HG02885 (cell line): ENCODE measurements at regions not wholly inside any gene's neighbourhood (a gene's known extent, or its start where the extent isn't known, plus 50 kb on each side); places are given as distances from the start of the nearest gene placed in this dataset.

Experiments
- ATAC-seq: cut with Tn5 transposase; IDR thresholded peaks from one replicate; pipeline ENCODE4 v1.9.1; 2021; ENCODE audit warnings: mild to moderate bottlenecking; ENCODE audit not compliant: unreplicated experiment, poor library complexity

DNA sequence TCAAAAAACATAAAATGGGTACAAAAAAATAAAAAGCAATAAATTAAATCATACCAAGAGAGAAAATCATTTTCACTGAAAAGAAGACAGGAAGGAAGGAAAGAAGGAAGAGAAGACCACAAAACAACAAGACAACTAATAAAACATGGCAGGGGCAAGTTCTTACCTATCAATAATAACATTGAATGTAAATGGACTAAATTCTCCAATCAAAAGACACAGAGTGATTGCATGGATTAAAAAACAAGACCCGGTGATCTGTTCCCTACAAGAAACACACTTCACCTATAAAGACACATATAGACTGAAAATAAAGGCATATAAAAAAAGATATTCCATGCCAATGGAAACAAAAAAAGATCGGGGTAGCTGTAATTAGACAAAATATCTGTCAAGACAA lies 82.6 kb upstream of the CERS6 start:
- ATAC-seq, result no peak

DNA sequence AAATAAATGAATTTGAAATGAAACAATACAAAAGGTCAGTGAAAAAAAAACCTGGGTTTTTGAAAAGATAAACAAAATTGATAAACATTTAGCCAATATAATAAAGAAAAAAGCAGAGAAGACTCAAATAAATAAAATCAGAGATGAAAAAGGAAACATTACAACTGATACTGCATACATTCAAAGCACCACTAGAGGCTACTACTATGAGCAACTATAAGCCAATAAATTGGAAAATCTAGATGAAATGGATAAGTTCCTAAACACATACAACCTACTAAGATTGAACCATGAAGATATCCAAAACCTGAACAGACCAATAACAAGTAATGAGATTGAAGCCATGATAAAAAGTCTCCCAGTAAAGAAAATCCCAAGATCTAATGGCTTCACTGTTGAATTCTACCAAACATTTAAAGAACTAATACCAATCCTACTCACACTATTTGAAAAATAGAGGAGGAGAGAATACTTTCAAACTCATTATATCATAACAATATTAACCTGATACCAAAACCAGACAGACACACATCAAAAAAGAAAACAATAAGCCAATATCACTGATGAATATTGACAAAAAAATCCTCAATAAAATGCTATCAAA lies 80.8 kb upstream of the CERS6 start:
- no peak for ATAC-seq

DNA sequence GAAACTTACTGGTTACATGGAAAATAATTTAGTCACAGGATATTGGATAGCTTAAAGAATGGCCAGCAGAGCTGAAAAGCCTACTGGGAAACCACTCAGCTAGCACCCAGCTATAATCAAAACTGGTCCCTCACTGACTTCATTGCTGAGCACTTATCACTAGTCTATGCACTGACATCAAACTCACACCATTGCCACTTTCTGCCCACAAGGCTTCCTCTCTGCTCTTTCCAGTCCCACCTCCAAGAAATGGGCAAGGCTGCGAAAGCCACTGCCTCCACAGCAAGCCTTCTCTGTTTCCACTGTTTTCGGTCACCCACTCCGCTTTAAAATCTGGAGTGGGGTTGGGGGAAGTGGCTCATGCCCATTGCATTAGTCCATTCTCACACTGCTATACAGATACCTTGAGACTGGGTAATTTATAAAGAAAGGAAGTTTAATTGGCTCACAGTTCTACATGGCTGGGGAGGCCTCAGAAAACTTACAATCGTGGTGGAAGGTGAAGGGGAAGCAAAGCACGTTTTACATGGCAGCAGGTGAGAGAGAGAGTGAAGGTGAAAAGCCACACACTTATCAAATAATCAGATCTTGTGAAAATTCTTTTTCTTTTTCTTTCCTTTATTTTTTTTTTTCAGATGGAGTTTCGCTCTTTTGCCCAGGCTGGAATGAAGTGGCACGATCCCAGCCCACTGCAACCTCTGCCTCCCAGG lies 77.0 kb upstream of the CERS6 start:
- ATAC-seq, result no peak

DNA sequence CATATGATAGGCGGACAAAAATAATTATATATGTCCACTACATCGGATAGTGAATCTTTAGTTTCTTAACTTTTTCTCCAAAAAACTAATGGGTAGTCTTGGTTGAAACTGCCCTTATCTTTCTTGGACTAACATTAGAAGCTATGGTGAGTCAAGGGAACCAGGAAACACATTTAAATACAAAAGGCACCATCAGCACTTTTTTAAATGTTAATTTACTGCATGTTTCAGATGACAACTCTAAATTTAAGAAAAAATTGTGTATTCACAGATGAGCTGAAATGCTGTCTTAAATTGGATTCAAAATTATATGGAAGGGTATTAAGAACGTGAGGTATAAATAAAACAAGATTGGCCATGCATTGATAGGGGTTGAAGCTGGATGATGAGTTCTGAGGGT lies 75.6 kb upstream of the CERS6 start:
- no peak for ATAC-seq

DNA sequence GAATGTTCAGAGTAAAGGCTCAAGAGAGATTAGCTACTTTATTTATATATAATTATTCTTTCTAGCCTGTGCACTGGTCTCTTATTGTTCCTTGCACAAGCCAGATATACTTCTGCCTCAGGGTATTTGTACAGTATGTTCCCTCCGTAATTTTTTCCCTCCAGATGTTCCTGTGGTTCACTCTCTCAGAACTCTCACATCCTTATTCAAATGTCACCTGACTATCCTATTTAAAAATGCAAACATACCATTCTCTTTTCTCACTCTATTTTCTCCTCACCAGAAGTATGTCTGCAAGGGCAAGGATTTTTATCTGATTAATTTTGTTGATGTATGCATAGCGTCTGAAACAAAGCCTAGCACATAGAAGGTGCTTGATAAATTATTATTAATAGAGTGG lies 64.0 kb upstream of the CERS6 start:
- ATAC-seq, result no peak

DNA sequence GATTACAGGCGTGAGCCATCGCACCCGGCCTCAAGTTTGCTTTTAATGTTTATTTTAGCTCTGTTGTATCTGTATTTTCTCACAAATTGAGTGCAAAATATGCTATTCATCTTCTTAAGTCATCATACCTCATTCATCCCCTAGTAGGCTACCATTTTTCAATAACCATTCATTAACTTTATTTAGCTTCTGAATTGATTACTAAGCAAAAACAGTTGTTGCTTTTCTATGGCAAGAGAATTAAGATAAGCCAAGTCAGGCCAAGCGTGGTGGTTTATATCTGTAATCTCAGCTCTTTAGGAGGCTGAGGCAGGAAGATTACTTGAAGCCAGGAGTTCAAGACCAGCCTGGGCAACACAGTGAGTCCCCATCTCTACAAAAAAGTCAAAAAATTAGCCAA lies 63.3 kb upstream of the CERS6 start:
- no peak for ATAC-seq

DNA sequence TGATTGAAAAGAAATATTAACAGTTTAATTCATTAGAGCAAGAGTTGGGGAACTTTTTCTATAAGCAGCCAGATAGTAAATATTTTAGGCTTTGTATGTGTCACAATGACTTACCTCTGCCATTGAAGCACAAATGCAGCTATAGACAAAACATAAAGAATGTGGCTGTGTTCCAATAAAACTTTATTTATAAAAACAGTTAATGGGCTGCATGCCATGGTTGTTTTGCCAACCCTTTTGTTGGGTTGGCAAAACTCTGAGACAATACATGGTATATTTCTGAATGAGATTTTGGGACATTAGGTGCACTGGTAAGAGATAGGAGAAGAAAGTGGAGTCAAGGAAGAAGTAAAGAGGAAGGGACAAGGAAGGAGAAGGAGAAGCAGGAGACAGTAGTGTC lies 61.8 kb upstream of the CERS6 start:
- no peak for ATAC-seq

DNA sequence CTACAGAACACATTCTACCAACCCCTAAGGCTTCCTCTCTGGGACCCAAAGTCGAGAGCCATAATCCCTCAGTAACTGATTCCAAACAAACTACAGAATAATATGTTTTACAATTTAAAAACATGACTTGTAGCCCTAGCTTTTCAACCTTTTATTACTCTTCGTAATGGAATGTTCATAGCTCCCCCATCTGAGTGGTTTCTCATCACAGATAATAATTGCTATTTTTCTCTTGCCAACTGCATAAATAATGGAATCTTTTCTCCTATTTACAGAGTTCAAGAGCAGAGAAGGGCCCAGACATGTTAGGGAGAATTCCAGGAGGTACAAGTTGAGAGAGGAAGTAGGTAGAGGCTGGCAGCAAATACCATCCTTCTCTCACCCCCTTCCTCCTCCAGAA lies 59.9 kb upstream of the CERS6 start:
- ATAC-seq, result no peak

DNA sequence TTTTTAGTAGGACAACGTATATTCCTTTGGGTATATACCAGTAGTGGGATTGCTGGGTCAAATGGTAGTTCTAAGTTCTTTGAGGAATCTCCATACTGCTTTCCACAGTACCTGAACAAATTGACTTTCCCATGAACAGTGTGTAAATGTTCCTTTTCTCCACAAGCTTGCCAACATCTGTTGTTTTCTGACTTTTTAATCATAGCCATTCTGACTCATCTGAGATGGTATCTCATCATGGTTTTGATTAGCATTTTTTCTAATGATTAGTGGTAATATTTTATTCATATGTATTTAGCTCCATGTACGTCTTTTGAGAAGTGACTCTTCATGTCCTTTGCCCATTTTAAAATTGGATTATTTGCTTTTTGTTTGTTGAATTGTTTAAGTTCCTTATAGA lies 58.4 kb upstream of the CERS6 start:
- no peak for ATAC-seq

DNA sequence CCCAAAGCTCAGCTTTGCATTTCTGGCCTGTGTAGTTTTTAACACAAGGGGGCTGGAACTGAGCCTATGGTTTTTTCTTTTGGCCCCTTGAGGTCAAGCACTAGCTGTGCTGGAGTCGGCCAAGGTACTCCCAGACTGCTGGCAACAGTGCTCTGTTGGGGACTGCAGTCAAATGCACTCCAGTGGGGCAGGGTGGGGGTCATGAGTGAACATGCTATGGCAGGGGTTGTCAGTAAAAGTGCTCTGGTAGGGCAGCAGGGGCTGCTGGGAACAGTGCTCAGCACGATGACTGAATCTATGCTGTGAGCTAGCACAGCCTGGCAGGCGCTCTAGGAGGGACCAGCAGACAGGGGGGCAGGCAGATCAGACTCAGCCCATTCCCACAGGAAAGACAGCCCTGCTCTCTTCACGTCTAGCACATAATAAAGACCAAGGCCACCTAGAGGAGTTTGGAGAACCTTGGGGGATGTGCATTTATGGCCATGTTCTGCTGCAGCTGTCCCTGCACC lies 55.0 kb upstream of the CERS6 start:
- no peak for ATAC-seq

DNA sequence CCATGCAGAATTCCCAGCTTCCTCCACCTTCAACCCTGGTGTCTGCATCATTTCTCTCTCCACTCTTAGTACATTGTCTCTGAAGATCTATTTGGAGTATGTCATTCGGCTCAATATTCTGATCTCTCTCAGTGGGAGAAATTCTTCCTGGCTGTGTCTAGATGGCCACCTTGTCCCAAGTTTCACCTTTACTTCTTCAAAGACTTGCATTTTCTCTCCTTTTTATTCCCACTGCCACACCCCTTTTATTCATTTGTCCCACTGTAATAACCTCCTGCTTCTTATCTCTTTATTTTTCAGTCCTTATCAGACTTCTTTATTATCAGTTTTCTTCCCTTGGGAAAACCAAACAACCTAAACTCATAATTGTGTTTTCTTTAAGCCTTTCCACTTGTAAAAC lies 54.3 kb upstream of the CERS6 start:
- no peak for ATAC-seq

DNA sequence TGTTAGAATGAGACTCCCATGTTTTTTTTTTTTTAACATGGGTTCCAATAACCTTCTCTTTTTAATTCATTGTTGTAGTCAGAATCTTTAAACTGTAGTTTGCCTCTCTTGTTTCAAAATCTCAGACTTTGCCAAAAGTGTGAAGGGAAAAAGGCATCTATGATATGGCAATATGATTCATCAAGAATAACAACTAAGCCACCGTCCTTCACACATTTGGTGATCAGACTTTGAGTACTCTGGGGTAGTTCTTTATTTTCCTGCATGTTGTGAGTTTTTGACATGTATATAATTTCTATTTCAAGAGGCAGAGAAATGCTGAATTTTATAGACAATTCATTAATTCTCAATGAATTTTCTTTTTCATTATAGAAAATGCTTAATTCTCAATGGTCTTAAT lies 53.5 kb upstream of the CERS6 start:
- ATAC-seq, result no peak

DNA sequence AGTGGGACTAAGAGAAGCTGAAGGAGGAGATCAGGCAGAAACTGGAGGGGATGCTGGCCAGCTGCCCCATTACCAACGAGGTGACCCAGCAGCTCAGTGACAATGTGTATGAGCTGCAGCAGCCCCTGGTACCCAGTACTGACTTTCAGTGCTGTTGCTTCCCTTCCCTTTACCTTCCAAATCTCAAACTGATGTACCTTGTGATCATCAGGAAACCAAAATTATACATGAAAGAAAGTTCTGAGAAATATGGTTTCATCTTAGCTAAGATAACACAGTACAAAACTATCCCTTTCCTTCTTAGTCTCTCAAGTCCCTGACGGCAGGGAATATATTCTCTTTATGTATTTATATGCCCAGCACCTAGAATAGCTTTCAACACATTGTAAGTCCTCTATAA lies 52.3 kb upstream of the CERS6 start:
- ATAC-seq, result no peak

DNA sequence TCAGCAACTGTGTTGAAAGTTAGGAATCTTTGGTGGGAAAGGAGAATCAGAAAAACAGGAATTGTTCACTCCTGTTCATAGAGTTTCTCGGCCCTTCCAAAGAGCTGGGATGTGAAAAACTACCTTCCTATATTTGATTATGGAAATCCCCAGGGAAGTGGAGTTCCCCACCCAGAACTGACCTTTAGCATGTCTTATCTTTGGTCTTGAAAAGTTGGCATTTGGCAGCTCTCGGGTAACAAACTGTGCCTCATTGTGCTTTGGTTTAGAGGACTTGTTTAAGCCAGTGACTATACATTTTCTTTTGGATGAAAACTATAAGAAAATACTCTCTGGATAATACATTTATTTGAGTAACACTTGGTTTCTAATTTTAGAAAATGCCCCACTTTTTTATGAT lies 51.3 kb upstream of the CERS6 start:
- ATAC-seq, result no peak
